Neutrophil (primary cell): ENCODE measurements at regions not wholly inside any gene's neighbourhood (a gene's known extent, or its start where the extent isn't known, plus 50 kb on each side); places are given as distances from the start of the nearest gene placed in this dataset.

Source experiments
- H3K27ac ChIP-seq: fragments of 200-600 bp; sonication (generic); 2 replicates; pipeline ENCODE4 v1.5.1; 2016; ENCODE audit warnings: mild to moderate bottlenecking, moderate library complexity
- H3K27me3 ChIP-seq: fragments of 200-600 bp; sonication (generic); 2 replicates; pipeline ENCODE4 v1.6.0; 2016; ENCODE audit warnings: mild to moderate bottlenecking
- H3K36me3 ChIP-seq: fragments of 200-600 bp; sonication (generic); 2 replicates; pipeline ENCODE4 v1.5.1; 2017
- H3K4me1 ChIP-seq, 2 experiments: fragments of 200-600 bp in 1 of 2; sonication (generic) in 1 of 2; 1 replicate in 1 of 2; 2 replicates in 1 of 2; pipeline versions ENCODE4 v1.5.1 to v1.6.1; 2013 to 2016; ENCODE audit warnings: low read depth in 1 of 2, low read length in 1 of 2, mild to moderate bottlenecking in 1 of 2, moderate library complexity in 1 of 2; ENCODE audit not compliant: control insufficient read depth in 1 of 2, insufficient read depth in 1 of 2
- H3K4me3 ChIP-seq, 2 experiments: fragments of 200-600 bp in 1 of 2; sonication (generic) in 1 of 2; 1 replicate in 1 of 2; 2 replicates in 1 of 2; pipeline ENCODE4 v1.5.1; 2013 to 2016; ENCODE audit warnings: low read depth in 1 of 2, low read length in 1 of 2, mild to moderate bottlenecking in 1 of 2, moderate library complexity in 1 of 2
- H3K9me3 ChIP-seq: fragments of 200-600 bp; sonication (generic); 2 replicates; pipeline ENCODE4 v1.5.1; 2016
- TF ChIP-seq, protein P1 (sequence below): fragments of 200-600 bp; sonication (generic); IDR thresholded peaks from 2 replicates; pipeline ENCODE4 v1.5.1; 2016; ENCODE audit warnings: antibody characterized with exemption

DNA sequence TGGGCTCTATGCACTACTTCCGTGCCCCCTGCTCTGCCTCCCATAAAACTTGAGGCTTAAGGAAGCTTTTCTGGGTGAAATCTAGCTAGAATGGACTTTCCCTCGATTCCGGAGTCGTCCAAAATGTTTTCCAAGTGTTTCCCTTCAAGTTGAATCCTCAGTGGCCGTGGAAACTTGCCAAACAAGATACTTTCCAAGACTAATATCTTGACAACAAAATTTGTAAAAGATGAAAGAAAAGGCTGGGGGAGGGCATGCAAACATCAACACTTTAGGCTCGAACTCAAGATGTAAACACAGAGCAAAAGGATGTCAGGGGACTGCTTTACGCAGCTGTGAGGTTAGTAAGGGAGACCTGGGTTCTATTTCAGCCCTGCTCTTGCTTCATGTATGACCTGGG lies 482.8 kb upstream of the KLF4 start:
- no peaks in the 10 kb centered on the region for H3K36me3 ChIP-seq
- TF ChIP-seq, protein P1, sequence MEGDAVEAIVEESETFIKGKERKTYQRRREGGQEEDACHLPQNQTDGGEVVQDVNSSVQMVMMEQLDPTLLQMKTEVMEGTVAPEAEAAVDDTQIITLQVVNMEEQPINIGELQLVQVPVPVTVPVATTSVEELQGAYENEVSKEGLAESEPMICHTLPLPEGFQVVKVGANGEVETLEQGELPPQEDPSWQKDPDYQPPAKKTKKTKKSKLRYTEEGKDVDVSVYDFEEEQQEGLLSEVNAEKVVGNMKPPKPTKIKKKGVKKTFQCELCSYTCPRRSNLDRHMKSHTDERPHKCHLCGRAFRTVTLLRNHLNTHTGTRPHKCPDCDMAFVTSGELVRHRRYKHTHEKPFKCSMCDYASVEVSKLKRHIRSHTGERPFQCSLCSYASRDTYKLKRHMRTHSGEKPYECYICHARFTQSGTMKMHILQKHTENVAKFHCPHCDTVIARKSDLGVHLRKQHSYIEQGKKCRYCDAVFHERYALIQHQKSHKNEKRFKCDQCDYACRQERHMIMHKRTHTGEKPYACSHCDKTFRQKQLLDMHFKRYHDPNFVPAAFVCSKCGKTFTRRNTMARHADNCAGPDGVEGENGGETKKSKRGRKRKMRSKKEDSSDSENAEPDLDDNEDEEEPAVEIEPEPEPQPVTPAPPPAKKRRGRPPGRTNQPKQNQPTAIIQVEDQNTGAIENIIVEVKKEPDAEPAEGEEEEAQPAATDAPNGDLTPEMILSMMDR: no peak
- no peaks in the 10 kb centered on the region for H3K9me3 ChIP-seq
- H3K4me3 ChIP-seq: no peak overlapping the region
- peaks cover 7% of the 10 kb centered on the region in 2 experiments for H3K4me1 ChIP-seq
- no peak overlapping the region for H3K27ac ChIP-seq
- no peaks in the 10 kb centered on the region for H3K27me3 ChIP-seq

DNA sequence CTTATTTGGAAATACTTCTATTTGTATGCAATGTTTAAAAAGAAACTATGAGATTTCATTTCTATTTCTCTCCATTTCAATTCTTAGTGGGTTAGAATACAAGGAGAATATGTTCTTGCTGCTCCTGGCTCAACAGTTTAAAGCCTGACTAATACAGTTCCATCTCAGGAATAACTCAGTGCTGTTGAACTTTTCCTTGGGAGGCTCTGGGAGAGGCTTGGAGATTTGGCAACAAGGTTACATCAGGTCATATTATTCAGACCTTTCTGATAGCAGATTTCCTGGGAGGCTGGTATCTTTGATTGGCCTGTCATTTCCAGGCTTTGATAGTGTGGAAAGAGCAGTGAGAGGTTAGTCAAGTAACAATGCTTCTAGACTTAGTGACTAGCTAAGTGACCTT lies 481.7 kb upstream of the KLF4 start:
- Histone ChIP-seq H3K36me3 (no peaks in the 10 kb centered on the region), H3K27ac (no peak overlapping the region), H3K4me1 (no peaks in the 10 kb centered on the region), H3K4me3 (no peak overlapping the region), H3K9me3 (no peaks in the 10 kb centered on the region), H3K27me3 (no peaks in the 10 kb centered on the region)
- TF ChIP-seq, protein P1: no peak

DNA sequence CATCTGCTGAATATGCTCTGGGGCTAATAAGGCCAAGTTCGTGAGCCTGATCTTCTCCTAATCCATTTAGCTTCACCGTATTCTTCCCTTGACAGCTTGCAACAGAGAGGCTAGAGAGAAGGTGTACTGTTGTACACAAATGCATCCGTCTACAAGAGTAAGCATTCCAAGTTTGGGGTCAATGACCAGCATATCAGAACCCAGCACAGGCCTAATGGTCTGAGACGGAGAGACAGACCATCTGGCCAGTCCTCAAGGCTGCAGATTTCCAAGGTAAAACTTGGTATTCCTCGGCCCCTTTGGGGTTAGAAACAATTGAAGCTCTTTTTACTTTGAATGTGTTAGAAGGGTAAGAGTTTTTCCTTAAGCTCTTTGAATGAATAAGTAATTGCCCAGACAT lies 481.2 kb upstream of the KLF4 start:
- Histone ChIP-seq H3K9me3 (no peaks in the 10 kb centered on the region), H3K4me1 (no peaks in the 10 kb centered on the region), H3K27ac (no peak overlapping the region), H3K4me3 (no peak overlapping the region), H3K36me3 (no peaks in the 10 kb centered on the region), H3K27me3 (no peaks in the 10 kb centered on the region)
- TF ChIP-seq, protein P1: no peak

DNA sequence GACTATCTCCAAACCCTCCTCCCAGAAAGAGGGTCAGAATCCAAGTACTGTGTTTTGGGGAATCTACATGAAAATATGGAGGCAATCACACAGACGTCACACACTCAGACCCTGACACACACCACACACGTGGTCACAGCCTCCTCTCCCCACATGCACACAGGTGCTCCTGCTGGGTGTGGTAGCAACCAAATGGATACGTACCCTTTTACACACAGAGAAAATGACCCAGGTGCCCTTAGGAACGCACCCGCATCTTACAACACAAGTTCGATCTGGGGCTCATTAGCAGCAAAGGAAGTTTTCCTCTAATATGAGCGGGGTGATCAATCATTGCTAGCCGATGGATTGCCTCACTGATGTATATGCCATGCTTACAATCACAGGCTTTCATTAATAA lies 480.2 kb upstream of the KLF4 start:
- TF ChIP-seq, protein P1: no peak
- H3K9me3 ChIP-seq: no peaks in the 10 kb centered on the region

DNA sequence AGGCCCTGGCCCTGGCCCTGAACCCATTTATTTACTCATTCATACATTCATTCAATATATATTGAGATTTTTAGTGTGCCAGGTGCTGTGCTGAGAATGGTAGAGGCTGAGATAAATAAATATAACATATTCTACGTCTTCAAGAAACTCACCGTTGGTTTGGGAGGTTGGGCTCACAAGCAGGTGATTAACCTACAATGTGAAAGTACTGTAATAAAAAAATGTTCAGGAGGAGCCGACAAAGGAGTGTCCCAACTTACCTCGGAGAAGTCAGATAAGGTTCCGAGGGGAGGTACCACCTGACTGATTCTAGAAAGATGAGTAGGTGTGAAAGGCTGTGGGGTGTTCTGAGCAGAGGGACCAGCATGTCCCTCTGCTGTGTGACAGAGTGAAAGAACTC lies 479.6 kb upstream of the KLF4 start:
- H3K4me1 ChIP-seq: no peaks in the 10 kb centered on the region
- H3K27ac ChIP-seq: no peak overlapping the region
- H3K27me3 ChIP-seq: no peaks in the 10 kb centered on the region
- TF ChIP-seq, protein P1: no peak
- no peaks in the 10 kb centered on the region for H3K36me3 ChIP-seq
- H3K4me3 ChIP-seq: no peak overlapping the region
- H3K9me3 ChIP-seq: no peaks in the 10 kb centered on the region

More for the DNA sequence above, 480.2 kb upstream of the KLF4 start:
- H3K4me3 ChIP-seq: no peak overlapping the region
- no peaks in the 10 kb centered on the region for H3K27me3 ChIP-seq
- H3K4me1 ChIP-seq: no peaks in the 10 kb centered on the region
- no peaks in the 10 kb centered on the region for H3K36me3 ChIP-seq
- no peak overlapping the region for H3K27ac ChIP-seq

DNA sequence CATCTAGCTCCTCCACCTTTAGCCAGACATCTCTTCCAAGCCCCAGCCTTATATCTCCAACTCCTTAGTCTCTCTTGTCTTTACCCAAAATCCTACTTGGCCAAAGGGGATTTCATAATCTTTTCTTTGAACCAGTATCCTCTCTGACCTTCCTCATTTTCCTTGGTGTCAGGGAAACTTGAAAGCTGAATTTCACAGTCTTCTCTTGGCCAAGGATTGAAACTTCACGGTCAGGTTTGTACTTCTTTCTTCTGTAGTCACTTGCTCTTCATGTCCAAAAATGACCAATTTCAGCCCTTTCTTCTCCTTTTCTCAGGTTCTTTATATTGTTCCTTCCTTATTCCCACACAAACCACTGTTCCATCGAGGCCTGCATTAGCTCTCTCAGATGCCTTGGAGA lies 473.7 kb upstream of the KLF4 start:
- TF ChIP-seq, protein P1: no peak
- H3K27ac ChIP-seq: no peak overlapping the region
- peaks cover 6% of the 10 kb centered on the region for H3K27me3 ChIP-seq
- no peaks in the 10 kb centered on the region for H3K9me3 ChIP-seq
- H3K4me3 ChIP-seq: no peak overlapping the region
- H3K36me3 ChIP-seq: no peaks in the 10 kb centered on the region
- peaks cover 0 to 18% of the 10 kb centered on the region in 2 experiments for H3K4me1 ChIP-seq
